ENCODE measurements at regions not wholly inside any gene's neighbourhood (a gene's known extent, or its start where the extent isn't known, plus 50 kb on each side); places are given as distances from the start of the nearest gene placed in this dataset.
"Not testable (repeated sequence)": the region's sequence is repeated elsewhere in the genome, so short reads cannot be mapped to it uniquely, and the experiment has no call there.

- TF ChIP-seq POLR2AphosphoS5 (IDR thresholded peaks at IDR 0.05) (no peak), POLR2A (IDR thresholded peaks at IDR 0.05) (no peak), CTCF (IDR thresholded peaks at IDR 0.05) (no peak)
- H3K4me1 ChIP-seq = no peaks in the 10 kb centered on the region
- no peak overlapping the region for H3K27ac ChIP-seq
- H3K4me3 ChIP-seq = no peak overlapping the region
- H3K27me3 ChIP-seq = no peaks in the 10 kb centered on the region
- intact Hi-C loops (cut with DNase I; ENCODE audit: low total_unique reads) = no loop called here
- H3K9me3 ChIP-seq = peaks cover 0 to 15% (median 4%) of the 10 kb centered on the region in 4 donors
- no peak for DNase-seq
- no peaks in the 10 kb centered on the region for H3K36me3 ChIP-seq
Observed at GRCh38 chr5:121658221-121658620, 193.5 kb upstream of the FTMT start.

- Histone ChIP-seq H3K27ac (no peak overlapping the region), H3K9me3 (peaks cover 0 to 15% (median 4%) of the 10 kb centered on the region in 4 donors), H3K4me3 (no peak overlapping the region), H3K27me3 (no peaks in the 10 kb centered on the region), H3K36me3 (no peaks in the 10 kb centered on the region), H3K4me1 (no peaks in the 10 kb centered on the region)
- 76 to 89% (median 81%) methylated on average over 4 to 6 of the region's 6 CpGs for WGBS, 5 donors
- TF ChIP-seq EP300 (IDR thresholded peaks at IDR 0.05) = no peak
- TF ChIP-seq CTCF (IDR thresholded peaks at IDR 0.05) = no peak
- no peak for TF ChIP-seq POLR2AphosphoS5 (IDR thresholded peaks at IDR 0.05)
- no peak for TF ChIP-seq POLR2A (IDR thresholded peaks at IDR 0.05)
- no peak for DNase-seq
- intact Hi-C loops (cut with DNase I; ENCODE audit: low total_unique reads) = no loop called here
Observed at GRCh38 chr5:121660142-121660541, 191.5 kb upstream of the FTMT start.

- H3K36me3 ChIP-seq; H3K27ac ChIP-seq; intact Hi-C loops (cut with DNase I; ENCODE audit: low total_unique reads); H3K27me3 ChIP-seq; H3K4me1 ChIP-seq; H3K4me3 ChIP-seq; DNase-seq: not testable (repeated sequence)
- WGBS, 5 donors = 86 to 96% (median 94%) methylated on average over 4 of the region's 4 CpGs
- H3K9me3 ChIP-seq = peaks cover 0 to 18% (median under 1%) of the 10 kb centered on the region in 4 donors
Observed at GRCh38 chr5:121665542-121665941, 186.1 kb upstream of the FTMT start.

GRCh38 chr5:121667292-121667691, 184.4 kb upstream of the FTMT start:
- 16 to 36% (median 27%) methylated on average over 3 of the region's 3 CpGs for whole genome bisulfite sequencing, 5 donors

More at GRCh38 chr5:121667292-121667691, 184.4 kb upstream of the FTMT start:
- TF ChIP-seq EP300 (IDR thresholded peaks at IDR 0.05) (no peak), POLR2AphosphoS5 (IDR thresholded peaks at IDR 0.05) (no peak), CTCF (IDR thresholded peaks at IDR 0.05) (no peak), POLR2A (IDR thresholded peaks at IDR 0.05) (no peak)
- no peaks in the 10 kb centered on the region for H3K36me3 ChIP-seq
- no peaks in the 10 kb centered on the region for H3K27me3 ChIP-seq
- H3K27ac ChIP-seq = no peak overlapping the region
- no peak for DNase-seq
- no peak overlapping the region for H3K4me3 ChIP-seq
- intact Hi-C loops (cut with DNase I; ENCODE audit: low total_unique reads) = no loop called here
- H3K4me1 ChIP-seq = no peaks in the 10 kb centered on the region
- H3K9me3 ChIP-seq = peaks cover 0 to 8% (median 0%) of the 10 kb centered on the region in 4 donors
